ENCODE measurements at regions not wholly inside any gene's neighbourhood (a gene's known extent, or its start where the extent isn't known, plus 50 kb on each side); places are given as distances from the start of the nearest gene placed in this dataset.

DNA sequence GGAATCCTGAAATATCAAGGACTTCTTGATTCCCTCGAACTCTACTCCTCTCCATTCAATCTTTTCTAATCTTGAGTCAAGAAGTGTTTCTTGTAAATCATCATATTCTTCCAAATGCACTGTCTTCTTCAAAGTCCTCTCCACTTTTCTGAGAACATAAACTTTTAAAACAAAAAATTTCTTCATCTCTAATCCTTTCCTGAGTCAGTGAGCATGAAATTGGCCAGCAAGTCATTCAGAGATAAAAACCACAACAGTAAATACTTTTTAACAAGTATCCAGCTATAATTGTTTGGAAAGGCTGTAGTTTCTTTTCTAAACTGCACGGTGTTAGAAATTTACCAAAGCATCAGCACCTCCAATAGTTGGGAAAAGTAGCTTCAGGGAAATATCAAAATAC is 312.6 kb upstream of the GALNT5 start:
- DNase-seq = no peak
- TF ChIP-seq EP300 (IDR thresholded peaks at IDR 0.05) (no peak), POLR2A (IDR thresholded peaks at IDR 0.05) (no peak), POLR2AphosphoS5 (IDR thresholded peaks at IDR 0.05) (no peak)
- TF ChIP-seq, protein P1, sequence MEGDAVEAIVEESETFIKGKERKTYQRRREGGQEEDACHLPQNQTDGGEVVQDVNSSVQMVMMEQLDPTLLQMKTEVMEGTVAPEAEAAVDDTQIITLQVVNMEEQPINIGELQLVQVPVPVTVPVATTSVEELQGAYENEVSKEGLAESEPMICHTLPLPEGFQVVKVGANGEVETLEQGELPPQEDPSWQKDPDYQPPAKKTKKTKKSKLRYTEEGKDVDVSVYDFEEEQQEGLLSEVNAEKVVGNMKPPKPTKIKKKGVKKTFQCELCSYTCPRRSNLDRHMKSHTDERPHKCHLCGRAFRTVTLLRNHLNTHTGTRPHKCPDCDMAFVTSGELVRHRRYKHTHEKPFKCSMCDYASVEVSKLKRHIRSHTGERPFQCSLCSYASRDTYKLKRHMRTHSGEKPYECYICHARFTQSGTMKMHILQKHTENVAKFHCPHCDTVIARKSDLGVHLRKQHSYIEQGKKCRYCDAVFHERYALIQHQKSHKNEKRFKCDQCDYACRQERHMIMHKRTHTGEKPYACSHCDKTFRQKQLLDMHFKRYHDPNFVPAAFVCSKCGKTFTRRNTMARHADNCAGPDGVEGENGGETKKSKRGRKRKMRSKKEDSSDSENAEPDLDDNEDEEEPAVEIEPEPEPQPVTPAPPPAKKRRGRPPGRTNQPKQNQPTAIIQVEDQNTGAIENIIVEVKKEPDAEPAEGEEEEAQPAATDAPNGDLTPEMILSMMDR (IDR thresholded peaks at IDR 0.05) = no peak
- H3K4me3 ChIP-seq = no peak overlapping the region
- no peaks in the 10 kb centered on the region for H3K27me3 ChIP-seq
- 77 to 78% methylated on average over 2 of the region's 2 CpGs for WGBS, 2 donors
- intact Hi-C loops (cut with DNase I) = no loop called here
- no peaks in the 10 kb centered on the region for H3K36me3 ChIP-seq
- H3K9me3 ChIP-seq = no peaks in the 10 kb centered on the region
- no peaks in the 10 kb centered on the region for H3K4me1 ChIP-seq
- H3K27ac ChIP-seq = no peak overlapping the region

DNA sequence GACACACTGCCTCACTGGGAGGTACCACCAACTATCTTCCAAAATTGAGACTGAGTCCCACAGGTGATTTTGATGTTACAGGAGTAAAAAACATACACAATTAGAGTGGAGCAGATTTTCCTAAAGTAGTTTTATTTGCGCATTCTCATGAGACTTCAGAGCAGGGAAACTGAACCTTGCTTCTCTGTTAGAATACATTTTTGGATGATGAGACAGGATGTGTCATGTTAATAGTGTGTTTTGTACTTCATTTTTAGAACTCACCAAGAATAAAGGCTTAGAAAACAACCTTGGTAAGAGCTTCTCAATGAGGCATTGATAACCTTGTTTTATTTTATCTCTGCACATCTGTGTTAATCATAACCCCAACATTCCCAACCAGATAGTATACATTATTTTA is 310.2 kb upstream of the GALNT5 start:
- H3K9me3 ChIP-seq = no peaks in the 10 kb centered on the region
- no peaks in the 10 kb centered on the region for H3K36me3 ChIP-seq
- DNase-seq = no peak
- 96 to 99% methylated on average over 1 of the region's 1 CpG for WGBS, 2 donors
- intact Hi-C loops (cut with DNase I) = no loop called here
- no peak overlapping the region for H3K27ac ChIP-seq
- no peaks in the 10 kb centered on the region for H3K27me3 ChIP-seq
- H3K4me1 ChIP-seq = no peaks in the 10 kb centered on the region
- H3K4me3 ChIP-seq = no peak overlapping the region
- TF ChIP-seq, protein P1 (IDR thresholded peaks at IDR 0.05) = no peak
- TF ChIP-seq POLR2AphosphoS5 (IDR thresholded peaks at IDR 0.05) (no peak), POLR2A (IDR thresholded peaks at IDR 0.05) (no peak), EP300 (IDR thresholded peaks at IDR 0.05) (no peak)

DNA sequence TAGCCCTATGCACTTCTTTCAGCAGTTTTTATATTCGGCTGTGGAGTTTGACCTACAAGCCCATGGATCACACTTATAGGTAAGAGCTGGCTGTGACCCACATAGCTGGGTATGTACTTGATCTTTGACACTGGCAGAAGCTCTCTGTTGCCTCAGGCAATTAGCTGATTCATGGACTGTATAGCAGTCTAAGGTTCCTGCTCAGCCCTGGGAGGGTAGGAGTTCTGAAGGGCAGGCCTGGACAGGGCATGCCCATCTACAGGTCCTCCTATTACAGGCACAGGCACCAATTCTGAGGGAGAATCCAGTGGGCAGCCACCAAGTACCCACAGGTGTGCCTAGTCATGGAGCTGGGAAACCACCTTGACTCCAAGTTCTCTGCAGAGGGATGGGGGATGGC is 301.8 kb upstream of the GALNT5 start:
- TF ChIP-seq POLR2A (IDR thresholded peaks at IDR 0.05) (no peak), EP300 (IDR thresholded peaks at IDR 0.05) (no peak), POLR2AphosphoS5 (IDR thresholded peaks at IDR 0.05) (no peak)
- TF ChIP-seq, protein P1 (IDR thresholded peaks at IDR 0.05) = no peak
- no peaks in the 10 kb centered on the region for H3K27me3 ChIP-seq
- WGBS, 2 donors = 90 to 95% methylated on average over 1 of the region's 1 CpG
- no peaks in the 10 kb centered on the region for H3K36me3 ChIP-seq
- intact Hi-C loops (cut with DNase I) = no loop called here
- no peak for DNase-seq
- H3K27ac ChIP-seq = no peak overlapping the region
- H3K4me3 ChIP-seq = no peak overlapping the region
- peaks cover 0 to 13% (median 0%) of the 10 kb centered on the region in 4 donors for H3K9me3 ChIP-seq
- no peaks in the 10 kb centered on the region for H3K4me1 ChIP-seq

DNA sequence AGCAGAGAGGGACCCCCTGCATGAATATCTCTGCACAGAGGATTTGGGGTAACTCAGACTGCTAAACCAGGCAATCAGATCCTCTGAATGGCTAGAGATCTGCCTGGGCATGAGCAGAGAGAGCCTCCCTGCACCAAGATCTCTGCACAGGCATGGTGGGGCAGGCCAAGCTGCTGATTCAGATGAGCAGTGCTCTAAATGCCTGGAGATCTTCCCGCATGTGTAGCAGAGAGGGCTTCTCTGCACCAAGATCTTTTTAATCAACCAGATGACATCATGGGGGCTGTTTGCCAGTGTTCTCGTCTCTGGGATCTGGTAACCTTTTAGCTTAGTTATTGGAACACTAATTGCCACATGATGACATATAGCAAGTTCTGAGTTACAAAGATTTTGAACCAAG is 301.3 kb upstream of the GALNT5 start:
- no peak for DNase-seq
- Histone ChIP-seq H3K36me3 (no peaks in the 10 kb centered on the region), H3K4me3 (no peak overlapping the region), H3K9me3 (peaks cover 0 to 13% (median 0%) of the 10 kb centered on the region in 4 donors), H3K27me3 (no peaks in the 10 kb centered on the region), H3K4me1 (no peaks in the 10 kb centered on the region), H3K27ac (no peak overlapping the region)
- intact Hi-C loops (cut with DNase I) = no loop called here
- no peak for TF ChIP-seq POLR2A (IDR thresholded peaks at IDR 0.05)
- no peak for TF ChIP-seq POLR2AphosphoS5 (IDR thresholded peaks at IDR 0.05)
- TF ChIP-seq EP300 (IDR thresholded peaks at IDR 0.05) = no peak
- TF ChIP-seq, protein P1 (IDR thresholded peaks at IDR 0.05) = no peak
- WGBS, 2 donors = 86 to 91% methylated on average over 2 of the region's 2 CpGs

DNA sequence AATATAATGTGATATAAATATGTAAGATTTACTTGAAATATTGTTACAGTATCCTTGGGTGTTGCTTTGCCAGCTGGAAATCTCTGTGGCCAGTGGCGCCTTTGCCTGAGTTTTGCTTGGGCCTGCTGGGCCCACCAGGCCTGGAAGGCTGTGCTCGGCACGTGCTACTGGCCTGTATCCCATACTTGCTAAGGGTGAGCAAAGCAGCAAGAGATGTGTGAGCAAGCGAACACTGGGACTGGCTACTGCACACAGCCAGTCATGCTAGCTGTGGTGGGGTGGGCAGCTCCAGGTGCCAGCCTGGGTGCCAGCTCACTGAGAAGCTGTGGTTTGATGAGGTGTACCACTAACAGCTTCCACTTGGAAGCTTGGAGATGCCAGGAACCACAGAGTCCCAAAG is 299.1 kb upstream of the GALNT5 start:
- no peaks in the 10 kb centered on the region for H3K36me3 ChIP-seq
- 94 to 95% methylated on average over 4 of the region's 4 CpGs for WGBS, 2 donors
- H3K4me1 ChIP-seq = no peaks in the 10 kb centered on the region
- H3K4me3 ChIP-seq = no peak overlapping the region
- TF ChIP-seq EP300 (IDR thresholded peaks at IDR 0.05) (no peak), POLR2AphosphoS5 (IDR thresholded peaks at IDR 0.05) (no peak)
- intact Hi-C loops (cut with DNase I) = no loop called here
- no peaks in the 10 kb centered on the region for H3K27me3 ChIP-seq
- peaks cover 0 to 13% (median 0%) of the 10 kb centered on the region in 4 donors for H3K9me3 ChIP-seq
- H3K27ac ChIP-seq = no peak overlapping the region
- no peak for DNase-seq

All from sigmoid colon (tissue), 6 donors.